CD1c-positive myeloid dendritic cell (primary cell): ENCODE measurements at regions not wholly inside any gene's neighbourhood (a gene's known extent, or its start where the extent isn't known, plus 50 kb on each side); places are given as distances from the start of the nearest gene placed in this dataset.

Experiments
- DNase-seq: peaks from one replicate; pipeline ENCODE4 v3.0.0-alpha.2; 2016; ENCODE audit errors: extremely low spot score

- no peak for DNase-seq
Measured at GRCh38 chr18:47341678-47342077, 90.2 kb upstream of the SKOR2 start.

- DNase-seq: no peak
Measured at GRCh38 chr18:47334966-47335365, 83.5 kb upstream of the SKOR2 start.

GRCh38 chr18:47333926-47334635 lies 82.6 kb upstream of the SKOR2 start:
- no peak for DNase-seq

- no peak for DNase-seq
Measured at GRCh38 chr18:47331641-47332040, 80.2 kb upstream of the SKOR2 start.

- DNase-seq: no peak
Measured at GRCh38 chr18:47331026-47331425, 79.6 kb upstream of the SKOR2 start.

GRCh38 chr18:47323158-47323557 lies 71.7 kb upstream of the SKOR2 start:
- DNase-seq: no peak

GRCh38 chr18:47321815-47322214 lies 70.4 kb upstream of the SKOR2 start:
- no peak for DNase-seq

GRCh38 chr18:47317824-47318508 lies 66.5 kb upstream of the SKOR2 start:
- no peak for DNase-seq

- DNase-seq: no peak
Measured at GRCh38 chr18:47316924-47317323, 65.5 kb upstream of the SKOR2 start.

- DNase-seq: no peak
Measured at GRCh38 chr18:47313901-47314300, 62.4 kb upstream of the SKOR2 start.

GRCh38 chr18:47311585-47311984 lies 60.1 kb upstream of the SKOR2 start:
- DNase-seq: no peak
